Fibroblast of lung (primary cell): ENCODE measurements at regions not wholly inside any gene's neighbourhood (a gene's known extent, or its start where the extent isn't known, plus 50 kb on each side); places are given as distances from the start of the nearest gene placed in this dataset.
A peak's percentile ranks its signal among the peaks of the same experiment; 100 is the strongest.

Experiments used
- DNase-seq, 2 donors: peaks; one replicate each; pipeline versions ENCODE4 v3.0.0 to v3.0.0-alpha.2; 2010; ENCODE audit warnings: low read depth in 2 of 2
- H2AFZ ChIP-seq: 2 replicates; pipeline ENCODE4 v1.5.1; 2012; ENCODE audit warnings: low read length, control low read depth, inconsistent platforms
- H3K27ac ChIP-seq: 2 replicates; pipeline ENCODE4 v1.5.1; 2011; ENCODE audit warnings: low read length, control low read depth; ENCODE audit not compliant: insufficient read depth
- H3K27me3 ChIP-seq: 2 replicates; pipeline ENCODE4 v1.5.1; 2011; ENCODE audit warnings: mild to moderate bottlenecking, low read length; ENCODE audit not compliant: control insufficient read depth, insufficient read depth
- H3K36me3 ChIP-seq: 2 replicates; pipeline ENCODE4 v1.5.1; 2011; ENCODE audit warnings: low read length; ENCODE audit not compliant: control insufficient read depth, insufficient read depth
- H3K4me1 ChIP-seq: 2 replicates; pipeline ENCODE4 v1.5.1; 2011; ENCODE audit warnings: low read length; ENCODE audit not compliant: control insufficient read depth, insufficient read depth; ENCODE audit errors: extremely low read depth
- H3K4me2 ChIP-seq: 2 replicates; pipeline ENCODE4 v1.5.1; 2011; ENCODE audit warnings: low read length, control low read depth; ENCODE audit not compliant: insufficient read depth; ENCODE audit errors: extremely low read depth
- H3K4me3 ChIP-seq, 4 experiments: fragments of 200-600 bp in 1 of 4; sonication (generic) in 1 of 4; replicated peaks in 1 of 4; 2 replicates each; pipeline ENCODE4 v1.5.1; 2011 to 2016; ENCODE audit warnings: low read length in 4 of 4, low read depth in 3 of 4, mild to moderate bottlenecking in 3 of 4, control low read depth in 2 of 4, inconsistent platforms in 1 of 4, mixed read lengths in 1 of 4; ENCODE audit not compliant: insufficient read depth in 1 of 4; ENCODE audit errors: control extremely low read depth in 1 of 4
- H3K79me2 ChIP-seq: 2 replicates; pipeline ENCODE4 v1.5.1; 2012; ENCODE audit warnings: mild to moderate bottlenecking, low read length, inconsistent platforms; ENCODE audit not compliant: control insufficient read depth, insufficient read depth
- H3K9ac ChIP-seq: 2 replicates; pipeline ENCODE4 v1.5.1; 2011; ENCODE audit warnings: mild to moderate bottlenecking, low read length, control low read depth; ENCODE audit not compliant: insufficient read depth
- H3K9me3 ChIP-seq: 2 replicates; pipeline ENCODE4 v1.5.1; 2012; ENCODE audit warnings: low read depth, low read length; ENCODE audit not compliant: control insufficient read depth, insufficient read depth
- H4K20me1 ChIP-seq: 2 replicates; pipeline ENCODE4 v1.5.1; 2011; ENCODE audit warnings: low read length; ENCODE audit not compliant: control insufficient read depth, insufficient read depth; ENCODE audit errors: extremely low read depth
- CTCF ChIP-seq, 2 donors: IDR thresholded peaks in 1 of 2; conservative IDR thresholded peaks in 1 of 2; 1 replicate in 1 of 2; 2 replicates in 1 of 2; pipeline ENCODE4 v1.5.1; 2011 to 2012; ENCODE audit warnings: low read length in 2 of 2, control low read depth in 1 of 2, inconsistent platforms in 1 of 2, low read depth in 1 of 2, mild to moderate bottlenecking in 1 of 2
- EZH2 ChIP-seq: IDR thresholded peaks from 2 replicates; pipeline ENCODE4 v1.5.1; 2012; ENCODE audit warnings: low read length, control low read depth, mild to moderate bottlenecking; ENCODE audit errors: missing control alignments

- Histone ChIP-seq H3K9me3 (no peaks in the 10 kb centered on the region), H3K4me2 (no peak overlapping the region), H3K36me3 (no peaks in the 10 kb centered on the region), H3K9ac (no peak overlapping the region), H3K27ac (no peak overlapping the region), H2AFZ (no peak overlapping the region), H3K27me3 (no peaks in the 10 kb centered on the region), H3K4me3 (no peak overlapping the region), H4K20me1 (no peaks in the 10 kb centered on the region), H3K79me2 (no peaks in the 10 kb centered on the region), H3K4me1 (no peaks in the 10 kb centered on the region)
- peak in 1 of 2 donors; percentile 64 for DNase-seq
- TF ChIP-seq CTCF (conservative IDR thresholded peaks at IDR 0.05 in 1 of 2, IDR thresholded peaks at IDR 0.05 in 1 of 2; ENCODE audit: low read depth in 1 of 2, low read length in 2 of 2) = no peak
- no peak for TF ChIP-seq EZH2
Measured at GRCh38 chr16:86427433-86427851, 82.9 kb upstream of the FOXF1 start.

GRCh38 chr16:86428729-86429517, 81.4 kb upstream of the FOXF1 start:
- no peak overlapping the region for H3K9ac ChIP-seq
- no peaks in the 10 kb centered on the region for H4K20me1 ChIP-seq
- H3K4me3 ChIP-seq = no peak overlapping the region
- H2AFZ ChIP-seq = no peak overlapping the region
- no peak for DNase-seq
- no peaks in the 10 kb centered on the region for H3K9me3 ChIP-seq
- H3K27me3 ChIP-seq = no peaks in the 10 kb centered on the region
- H3K36me3 ChIP-seq = no peaks in the 10 kb centered on the region
- H3K79me2 ChIP-seq = no peaks in the 10 kb centered on the region
- H3K4me1 ChIP-seq = no peaks in the 10 kb centered on the region
- no peak overlapping the region for H3K4me2 ChIP-seq
- TF ChIP-seq EZH2 = no peak
- no peak for TF ChIP-seq CTCF (conservative IDR thresholded peaks at IDR 0.05 in 1 of 2, IDR thresholded peaks at IDR 0.05 in 1 of 2; ENCODE audit: low read depth in 1 of 2, low read length in 2 of 2)
- no peak overlapping the region for H3K27ac ChIP-seq

GRCh38 chr16:86429663-86430062, 80.7 kb upstream of the FOXF1 start:
- Histone ChIP-seq H3K27me3 (no peaks in the 10 kb centered on the region), H3K4me1 (no peaks in the 10 kb centered on the region), H3K4me2 (no peak overlapping the region), H2AFZ (no peak overlapping the region), H3K36me3 (no peaks in the 10 kb centered on the region), H3K9me3 (no peaks in the 10 kb centered on the region), H3K79me2 (no peaks in the 10 kb centered on the region), H3K9ac (no peak overlapping the region), H3K4me3 (no peak overlapping the region), H4K20me1 (no peaks in the 10 kb centered on the region), H3K27ac (no peak overlapping the region)
- TF ChIP-seq CTCF (conservative IDR thresholded peaks at IDR 0.05 in 1 of 2, IDR thresholded peaks at IDR 0.05 in 1 of 2; ENCODE audit: low read depth in 1 of 2, low read length in 2 of 2) (no peak), EZH2 (no peak)
- DNase-seq = no peak
